ENCODE measurements at regions not wholly inside any gene's neighbourhood (a gene's known extent, or its start where the extent isn't known, plus 50 kb on each side); places are given as distances from the start of the nearest gene placed in this dataset.

DNA sequence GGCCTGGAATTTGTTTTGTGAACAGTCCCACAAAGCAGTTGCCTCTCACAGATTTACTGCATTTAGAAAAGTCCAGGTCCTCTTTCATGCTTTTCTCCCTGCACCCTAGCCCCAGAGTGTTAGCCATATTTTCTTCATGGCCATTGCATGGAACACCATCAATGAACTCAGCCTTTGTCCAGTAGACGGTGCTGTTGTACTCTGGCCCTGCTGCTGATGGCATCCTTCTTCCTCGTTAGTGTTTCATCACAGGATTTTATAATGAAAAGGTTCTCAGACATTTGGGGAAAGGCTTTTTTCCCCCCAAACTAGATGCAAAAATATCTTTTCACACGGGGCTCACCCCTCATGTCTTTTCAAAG lies 93.0 kb upstream of the SLC25A13 start:
- H2BK120ac ChIP-seq (ENCODE audit: low read depth, low read length, poor library complexity, severe bottlenecking): no peak overlapping the region
- H2BK15ac ChIP-seq (ENCODE audit: low read depth, low read length): no peak overlapping the region
- no peak overlapping the region for H3K4me2 ChIP-seq (ENCODE audit: insufficient read depth, insufficient read length, low read length)
- H3K18ac ChIP-seq (ENCODE audit: insufficient read length, low read depth, low read length): no peak overlapping the region
- no peak overlapping the region for H2AK5ac ChIP-seq (ENCODE audit: insufficient read length, low read length)
- H2BK12ac ChIP-seq (ENCODE audit: insufficient read length, low read depth, low read length): no peak overlapping the region
- H3K4ac ChIP-seq (ENCODE audit: low read depth, low read length): no peak overlapping the region
- peak; percentile 49 for DNase-seq
- no peak overlapping the region for H3K14ac ChIP-seq (ENCODE audit: insufficient read depth, low read length)
- H3K4me3 Mint-ChIP-seq: no peak overlapping the region
- no peaks in the 10 kb centered on the region for H4K20me1 ChIP-seq (ENCODE audit: control insufficient read depth, insufficient read depth, insufficient read length)
- H3K56ac ChIP-seq (ENCODE audit: insufficient read length, low read depth, low read length): no peak overlapping the region
- no CpG with 5 or more reads among the region's 3 CpGs for WGBS (ENCODE audit: extremely low coverage, insufficient read length, low lambda C conversion rate)
- no peaks in the 10 kb centered on the region for H3K36me3 Mint-ChIP-seq (ENCODE audit: insufficient read depth in 1 of 3, low read depth in 3 of 3)
- H3K23me2 ChIP-seq (ENCODE audit: insufficient read length, low read depth, low read length, poor library complexity, severe bottlenecking): no peaks in the 10 kb centered on the region
- no peak overlapping the region for H2BK20ac ChIP-seq (ENCODE audit: low read depth, low read length, poor library complexity, severe bottlenecking)
- no peak overlapping the region for H2BK5ac ChIP-seq (ENCODE audit: insufficient read length, low read length)
- no peaks in the 10 kb centered on the region for H3K79me2 ChIP-seq (ENCODE audit: insufficient read depth, low read length)
- H4K91ac ChIP-seq (ENCODE audit: insufficient read length, low read depth, low read length): no peak overlapping the region
- no peaks in the 10 kb centered on the region; the same call in 1 of the 2 replicates for H3K27me3 Mint-ChIP-seq (ENCODE audit: low read depth)
- no peak overlapping the region for H4K8ac ChIP-seq (replicated peaks; ENCODE audit: insufficient read length, low read depth, low read length)
- no peak overlapping the region for H3K27ac Mint-ChIP-seq
- H3K9ac ChIP-seq (ENCODE audit: extremely low read depth, insufficient read length, low read length): no peak overlapping the region
- no peak overlapping the region for H3K23ac ChIP-seq (ENCODE audit: insufficient read length, low read depth, low read length)
- peaks cover 7% of the 10 kb centered on the region in 2 experiments for H3K4me1 Mint-ChIP-seq
- no peaks in the 10 kb centered on the region; the same call in 1 of the 2 replicates for H3K4me1 ChIP-seq (ENCODE audit: insufficient read depth, low read length)
- no peak overlapping the region for H2AFZ ChIP-seq (ENCODE audit: low read length)
- H3K27me3 ChIP-seq (ENCODE audit: insufficient read depth, low read length): no peaks in the 10 kb centered on the region
- H3T11ph ChIP-seq (ENCODE audit: low read length): no peak overlapping the region
- TF ChIP-seq, protein P1, sequence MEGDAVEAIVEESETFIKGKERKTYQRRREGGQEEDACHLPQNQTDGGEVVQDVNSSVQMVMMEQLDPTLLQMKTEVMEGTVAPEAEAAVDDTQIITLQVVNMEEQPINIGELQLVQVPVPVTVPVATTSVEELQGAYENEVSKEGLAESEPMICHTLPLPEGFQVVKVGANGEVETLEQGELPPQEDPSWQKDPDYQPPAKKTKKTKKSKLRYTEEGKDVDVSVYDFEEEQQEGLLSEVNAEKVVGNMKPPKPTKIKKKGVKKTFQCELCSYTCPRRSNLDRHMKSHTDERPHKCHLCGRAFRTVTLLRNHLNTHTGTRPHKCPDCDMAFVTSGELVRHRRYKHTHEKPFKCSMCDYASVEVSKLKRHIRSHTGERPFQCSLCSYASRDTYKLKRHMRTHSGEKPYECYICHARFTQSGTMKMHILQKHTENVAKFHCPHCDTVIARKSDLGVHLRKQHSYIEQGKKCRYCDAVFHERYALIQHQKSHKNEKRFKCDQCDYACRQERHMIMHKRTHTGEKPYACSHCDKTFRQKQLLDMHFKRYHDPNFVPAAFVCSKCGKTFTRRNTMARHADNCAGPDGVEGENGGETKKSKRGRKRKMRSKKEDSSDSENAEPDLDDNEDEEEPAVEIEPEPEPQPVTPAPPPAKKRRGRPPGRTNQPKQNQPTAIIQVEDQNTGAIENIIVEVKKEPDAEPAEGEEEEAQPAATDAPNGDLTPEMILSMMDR (conservative IDR thresholded peaks at IDR 0.05): peak; percentile 89
- H3K27ac ChIP-seq (ENCODE audit: insufficient read length, low read depth, low read length): no peak overlapping the region
- H3K79me1 ChIP-seq (ENCODE audit: insufficient read depth, low read depth, low read length, poor library complexity, severe bottlenecking): no peaks in the 10 kb centered on the region
- H4K5ac ChIP-seq (ENCODE audit: insufficient read length, low read depth, low read length): no peak overlapping the region
- no peaks in the 10 kb centered on the region for H3K9me3 ChIP-seq (ENCODE audit: control insufficient read depth, low read depth, low read length)
- no peaks in the 10 kb centered on the region for H3K9me3 Mint-ChIP-seq
